ENCODE measurements at regions not wholly inside any gene's neighbourhood (a gene's known extent, or its start where the extent isn't known, plus 50 kb on each side); places are given as distances from the start of the nearest gene placed in this dataset.
A peak's percentile ranks its signal among the peaks of the same experiment; 100 is the strongest.

DNA sequence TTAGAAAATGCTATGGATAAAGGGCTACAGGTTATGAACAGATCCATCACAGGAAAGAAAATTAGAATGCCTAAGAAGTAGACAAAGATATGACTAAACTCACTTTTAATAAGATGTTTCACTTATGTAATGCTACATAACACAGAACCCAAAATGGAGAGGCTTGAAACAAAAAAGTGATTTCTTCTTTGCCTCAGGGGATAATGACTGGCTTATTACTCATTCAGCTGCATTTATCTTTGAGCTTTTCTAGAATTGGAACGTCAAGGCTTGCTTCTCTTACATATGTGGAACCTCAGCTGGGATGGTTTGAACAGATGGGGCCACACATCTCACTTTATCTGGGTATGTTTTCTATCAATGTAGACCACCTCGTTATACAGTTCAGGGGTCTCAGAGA lies 120.6 kb upstream of the EPHA3 start:
- Histone ChIP-seq H3K36me3 (ENCODE audit: control insufficient read depth, insufficient read depth, low read length) (no peaks in the 10 kb centered on the region), H3K27me3 (ENCODE audit: control insufficient read depth, insufficient read depth, low read length) (no peaks in the 10 kb centered on the region), H3K4me3 (ENCODE audit: low read depth, low read length) (no peak overlapping the region)
- TF ChIP-seq CTCF (IDR thresholded peaks at IDR 0.05; ENCODE audit: insufficient read depth, low read depth, low read length): no peak
- CTCF ChIA-PET: interaction anchor here (0.9 kb wide), 1 partner anchor 55 kb away, joined by 3 read pairs; no protein-coding TSS in a partner anchor
- POLR2A ChIA-PET: no interaction called here
- DNase-seq (ENCODE audit: low read depth): peak; percentile 69

DNA sequence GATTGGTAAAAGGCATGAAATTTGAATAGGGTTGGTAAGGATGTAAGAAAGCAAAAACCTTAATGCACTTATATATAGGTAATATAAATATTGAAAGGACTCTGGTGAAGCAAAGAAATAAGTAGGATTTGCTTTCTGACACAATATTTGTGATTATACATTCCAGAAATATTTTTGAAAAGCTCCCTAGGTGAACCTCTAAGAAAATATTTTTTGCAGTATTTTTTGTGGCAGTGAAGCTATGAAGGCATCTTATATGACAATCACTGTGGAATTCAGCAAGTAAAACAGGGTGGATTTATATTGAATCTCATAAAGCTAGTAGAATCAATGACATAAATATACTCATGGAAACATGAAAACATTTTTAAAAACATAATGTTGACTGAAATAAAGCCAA lies 119.6 kb upstream of the EPHA3 start:
- DNase-seq (ENCODE audit: low read depth): no peak
- Histone ChIP-seq H3K4me3 (ENCODE audit: low read depth, low read length) (no peak overlapping the region), H3K27me3 (ENCODE audit: control insufficient read depth, insufficient read depth, low read length) (no peaks in the 10 kb centered on the region), H3K36me3 (ENCODE audit: control insufficient read depth, insufficient read depth, low read length) (no peaks in the 10 kb centered on the region)
- CTCF ChIA-PET: interaction anchor here (0.9 kb wide), 1 partner anchor 56 kb away, joined by 3 read pairs; no protein-coding TSS in a partner anchor
- POLR2A ChIA-PET: no interaction called here
- TF ChIP-seq CTCF (IDR thresholded peaks at IDR 0.05; ENCODE audit: insufficient read depth, low read depth, low read length): no peak

DNA sequence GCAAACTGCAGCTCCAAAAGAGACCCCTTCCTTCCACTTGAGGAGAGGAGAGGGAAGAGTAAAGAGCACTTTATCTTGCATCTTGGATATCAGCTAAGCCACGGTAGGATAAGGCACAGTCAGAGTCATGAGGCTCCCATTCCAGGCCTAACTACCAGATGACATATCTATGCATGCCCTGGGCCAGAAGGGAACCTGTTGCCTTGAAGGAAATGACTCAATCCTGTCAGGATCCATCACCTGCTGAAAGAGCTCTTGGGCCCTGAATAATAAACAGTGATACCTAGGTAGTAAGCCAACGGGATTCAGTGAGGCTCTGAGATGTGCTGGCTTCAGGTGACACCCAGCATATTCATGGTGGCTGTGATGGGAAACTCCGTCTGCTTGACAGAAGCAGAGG lies 118.5 kb upstream of the EPHA3 start:
- no peaks in the 10 kb centered on the region for H3K36me3 ChIP-seq (ENCODE audit: control insufficient read depth, insufficient read depth, low read length)

DNA sequence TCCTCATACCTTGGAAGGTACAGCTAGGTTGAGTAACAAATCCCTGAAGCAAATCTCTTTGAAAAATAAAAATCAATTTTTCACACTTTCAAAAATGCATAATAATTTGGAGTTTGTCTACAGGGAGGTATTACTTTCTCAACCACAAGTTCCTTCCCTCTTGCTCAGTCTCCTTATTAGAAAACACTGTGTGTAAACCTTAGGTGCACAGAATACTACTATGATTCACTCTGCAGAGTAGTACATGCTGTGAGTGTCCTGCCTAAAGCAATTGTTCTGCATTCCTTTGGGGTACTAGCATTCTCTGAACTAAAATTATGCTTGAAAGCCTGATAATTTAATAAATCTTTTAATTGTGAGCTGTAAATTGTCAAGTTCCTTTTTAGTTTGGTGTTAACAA lies 115.9 kb upstream of the EPHA3 start:
- TF ChIP-seq CTCF (IDR thresholded peaks at IDR 0.05; ENCODE audit: insufficient read depth, low read depth, low read length): no peak
- POLR2A ChIA-PET: no interaction called here
- Histone ChIP-seq H3K27me3 (ENCODE audit: control insufficient read depth, insufficient read depth, low read length) (no peaks in the 10 kb centered on the region), H3K4me3 (ENCODE audit: low read depth, low read length) (no peak overlapping the region), H3K36me3 (ENCODE audit: control insufficient read depth, insufficient read depth, low read length) (no peaks in the 10 kb centered on the region)
- DNase-seq (ENCODE audit: low read depth): no peak
- CTCF ChIA-PET: interaction anchor here (0.5 kb wide), 1 partner anchor 12 kb away, joined by 3 read pairs; no protein-coding TSS in a partner anchor

More for the DNA sequence above, 118.5 kb upstream of the EPHA3 start:
- no peak for TF ChIP-seq CTCF (IDR thresholded peaks at IDR 0.05; ENCODE audit: insufficient read depth, low read depth, low read length)
- ChIA-PET CTCF (interaction anchor here (1.0 to 1.7 kb wide), 2 partner anchors 10 to 12 kb away, joined by 4 to 7 read pairs; no protein-coding TSS in a partner anchor), POLR2A (no interaction called here)
- no peak for DNase-seq (ENCODE audit: low read depth)
- Histone ChIP-seq H3K27me3 (ENCODE audit: control insufficient read depth, insufficient read depth, low read length) (no peaks in the 10 kb centered on the region), H3K4me3 (ENCODE audit: low read depth, low read length) (no peak overlapping the region)

DNA sequence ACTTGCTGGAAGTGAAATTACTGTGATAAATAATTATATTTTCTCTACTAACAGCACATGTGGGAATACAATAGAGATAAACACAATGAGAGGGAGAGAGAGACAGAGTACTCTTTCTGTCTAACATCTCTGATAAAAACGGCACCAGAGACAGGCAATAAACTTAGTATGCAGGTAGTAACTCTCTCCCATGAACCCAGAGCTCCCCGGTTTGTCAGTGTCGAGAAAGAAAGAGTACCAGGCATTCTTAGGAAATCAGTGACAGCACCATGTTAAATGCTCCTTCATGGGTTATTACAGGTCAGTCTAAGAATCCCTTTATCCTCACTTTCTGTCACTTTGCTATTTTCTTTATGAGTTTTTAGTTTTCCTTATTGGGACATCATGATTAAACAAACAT lies 110.7 kb upstream of the EPHA3 start:
- TF ChIP-seq CTCF (IDR thresholded peaks at IDR 0.05; ENCODE audit: insufficient read depth, low read depth, low read length): no peak
- ChIA-PET CTCF (interaction anchor here (1.0 kb wide), 1 partner anchor 17 kb away, joined by 3 read pairs; no protein-coding TSS in a partner anchor), POLR2A (no interaction called here)
- no peak for DNase-seq (ENCODE audit: low read depth)
- H3K27me3 ChIP-seq (ENCODE audit: control insufficient read depth, insufficient read depth, low read length): no peaks in the 10 kb centered on the region
- H3K4me3 ChIP-seq (ENCODE audit: low read depth, low read length): no peak overlapping the region
- H3K36me3 ChIP-seq (ENCODE audit: control insufficient read depth, insufficient read depth, low read length): no peaks in the 10 kb centered on the region
